HG02970 (cell line): ENCODE measurements at regions not wholly inside any gene's neighbourhood (a gene's known extent, or its start where the extent isn't known, plus 50 kb on each side); places are given as distances from the start of the nearest gene placed in this dataset.
A peak's percentile ranks its signal among the peaks of the same experiment; 100 is the strongest.

Experiments
- ATAC-seq: cut with Tn5 transposase; IDR thresholded peaks from one replicate; pipeline ENCODE4 v1.9.1; 2021; ENCODE audit warnings: mild to moderate bottlenecking, moderate library complexity, moderate number of reproducible peaks; ENCODE audit not compliant: unreplicated experiment, low FRiP score

- no peak for ATAC-seq
Measured at GRCh38 chr2:111697560-111697959, 186.4 kb downstream of the ANAPC1 start.

- no peak for ATAC-seq
Measured at GRCh38 chr2:111698089-111698488, 185.9 kb downstream of the ANAPC1 start.

- no peak for ATAC-seq
Measured at GRCh38 chr2:111698743-111699554, 185.0 kb downstream of the ANAPC1 start.

- no peak for ATAC-seq
Measured at GRCh38 chr2:111701266-111701665, 182.7 kb downstream of the ANAPC1 start.

GRCh38 chr2:111701798-111702118 lies 182.2 kb downstream of the ANAPC1 start:
- ATAC-seq = no peak

GRCh38 chr2:111702119-111702803 lies 181.7 kb downstream of the ANAPC1 start:
- no peak for ATAC-seq

GRCh38 chr2:111702804-111703196 lies 181.2 kb downstream of the ANAPC1 start:
- no peak for ATAC-seq

- ATAC-seq = no peak
Measured at GRCh38 chr2:111703759-111704158, 180.2 kb downstream of the ANAPC1 start.

- no peak for ATAC-seq
Measured at GRCh38 chr2:111704246-111704645, 179.7 kb downstream of the ANAPC1 start.

- no peak for ATAC-seq
Measured at GRCh38 chr2:111705239-111705638, 178.8 kb downstream of the ANAPC1 start.

- peak; percentile 67 for ATAC-seq
Measured at GRCh38 chr2:111705711-111706336, 178.2 kb downstream of the ANAPC1 start.

GRCh38 chr2:111706481-111707001 lies 177.5 kb downstream of the ANAPC1 start:
- ATAC-seq = no peak

- no peak for ATAC-seq
Measured at GRCh38 chr2:111707700-111708099, 176.3 kb downstream of the ANAPC1 start.

GRCh38 chr2:111708476-111709180 lies 175.4 kb downstream of the ANAPC1 start:
- ATAC-seq = no peak

GRCh38 chr2:111709321-111709720 lies 174.7 kb downstream of the ANAPC1 start:
- ATAC-seq = no peak

GRCh38 chr2:111710085-111710484 lies 173.9 kb downstream of the ANAPC1 start:
- ATAC-seq = no peak

- ATAC-seq = no peak
Measured at GRCh38 chr2:111710613-111711012, 173.4 kb downstream of the ANAPC1 start.

- ATAC-seq = no peak
Measured at GRCh38 chr2:111711270-111711669, 172.7 kb downstream of the ANAPC1 start.

GRCh38 chr2:111712361-111712760 lies 171.6 kb downstream of the ANAPC1 start:
- no peak for ATAC-seq

- no peak for ATAC-seq
Measured at GRCh38 chr2:111712940-111713515, 171.0 kb downstream of the ANAPC1 start.
